BLaER1 (cell line): ENCODE measurements at regions not wholly inside any gene's neighbourhood (a gene's known extent, or its start where the extent isn't known, plus 50 kb on each side); places are given as distances from the start of the nearest gene placed in this dataset.
A peak's percentile ranks its signal among the peaks of the same experiment; 100 is the strongest.

Source experiments
- H3K27ac ChIP-seq: shearing (Covaris generic); formaldehyde crosslinking; 2 replicates; pipeline ENCODE4 v1.8.1; 2022
- H3K27me3 ChIP-seq: shearing (Covaris generic); formaldehyde crosslinking; 2 replicates; pipeline ENCODE4 v1.8.1; 2022
- H3K36me3 ChIP-seq: shearing (Covaris generic); formaldehyde crosslinking; 2 replicates; pipeline ENCODE4 v1.8.1; 2022
- H3K4me1 ChIP-seq: shearing (Covaris generic); formaldehyde crosslinking; 2 replicates; pipeline ENCODE4 v1.8.1; 2022
- H3K4me2 ChIP-seq: shearing (Covaris generic); formaldehyde crosslinking; 2 replicates; pipeline ENCODE4 v1.8.1; 2022
- H3K4me3 ChIP-seq: shearing (Covaris generic); formaldehyde crosslinking; 2 replicates; pipeline ENCODE4 v1.8.1; 2022
- H3K9ac ChIP-seq: shearing (Covaris generic); formaldehyde crosslinking; 2 replicates; pipeline ENCODE4 v1.8.1; 2022
- H3K9me3 ChIP-seq: shearing (Covaris generic); formaldehyde crosslinking; 2 replicates; pipeline ENCODE4 v1.8.1; 2022
- H4K20me1 ChIP-seq: shearing (Covaris generic); formaldehyde crosslinking; 2 replicates; pipeline ENCODE4 v1.8.1; 2022
- Cebpa-rat ChIP-seq: shearing (Covaris generic); IDR thresholded peaks from 2 replicates; pipeline ENCODE4 v1.8.1; 2022

DNA sequence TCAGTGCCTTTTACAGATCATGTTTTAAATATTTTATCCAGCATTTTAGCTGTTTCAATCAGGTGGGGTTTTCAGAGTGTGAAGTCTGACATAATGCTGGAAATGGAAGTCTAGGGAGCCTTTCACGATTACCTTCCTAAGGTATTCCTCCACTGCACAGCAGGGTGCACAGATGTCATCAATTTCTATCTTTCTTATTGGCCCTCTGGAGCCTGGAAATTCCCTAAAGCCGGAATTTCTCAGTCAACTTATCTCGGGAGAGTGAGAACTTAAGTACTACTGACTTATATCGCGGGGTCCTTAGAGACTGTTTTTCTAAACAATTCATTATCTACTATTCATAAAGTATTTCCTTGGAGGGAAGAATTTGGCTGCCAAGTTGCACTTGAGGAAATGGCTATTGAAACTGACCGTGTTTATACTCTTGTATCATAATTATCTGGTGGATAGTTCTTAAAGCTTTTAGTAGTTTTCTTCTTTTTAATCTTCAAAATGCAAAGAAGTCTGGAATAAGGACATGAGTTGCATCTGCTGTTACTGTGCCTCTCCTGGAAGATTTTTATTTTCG, 311.8 kb upstream of the B3GALT2 start:
- H3K4me3 ChIP-seq, result no peak overlapping the region
- no peaks in the 10 kb centered on the region for H3K4me1 ChIP-seq
- H3K27ac ChIP-seq, result no peak overlapping the region
- H3K36me3 ChIP-seq, result no peaks in the 10 kb centered on the region
- TF ChIP-seq Cebpa-rat, result no peak
- H4K20me1 ChIP-seq, result no peaks in the 10 kb centered on the region
- H3K9ac ChIP-seq, result no peak overlapping the region
- no peaks in the 10 kb centered on the region for H3K9me3 ChIP-seq
- no peak overlapping the region for H3K4me2 ChIP-seq
- no peaks in the 10 kb centered on the region for H3K27me3 ChIP-seq

DNA sequence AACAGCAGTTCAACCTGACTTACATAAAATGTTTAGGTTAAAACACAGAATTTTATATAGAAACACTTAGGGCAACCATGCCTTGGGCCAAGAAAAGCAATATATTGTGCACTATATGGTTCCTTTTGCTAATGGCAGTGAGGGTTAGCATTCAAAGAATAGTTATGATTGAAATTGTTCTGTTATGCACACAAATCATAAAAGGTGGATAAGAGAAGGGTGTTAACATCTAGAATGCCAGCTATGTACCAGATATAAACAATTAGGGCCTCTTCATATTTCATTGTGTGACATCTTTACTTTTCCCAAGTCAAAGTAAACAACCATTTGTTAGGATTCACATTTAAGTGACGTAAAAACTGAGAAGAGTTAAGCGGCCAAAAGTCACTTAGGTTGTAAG, 308.0 kb upstream of the B3GALT2 start:
- H3K4me1 ChIP-seq, result no peaks in the 10 kb centered on the region
- H3K9me3 ChIP-seq, result no peaks in the 10 kb centered on the region
- no peaks in the 10 kb centered on the region for H3K27me3 ChIP-seq
- no peak overlapping the region for H3K4me3 ChIP-seq
- no peak overlapping the region for H3K9ac ChIP-seq
- H3K4me2 ChIP-seq, result no peak overlapping the region
- TF ChIP-seq Cebpa-rat, result no peak
- H3K27ac ChIP-seq, result no peak overlapping the region
- H4K20me1 ChIP-seq, result no peaks in the 10 kb centered on the region
- no peaks in the 10 kb centered on the region for H3K36me3 ChIP-seq

DNA sequence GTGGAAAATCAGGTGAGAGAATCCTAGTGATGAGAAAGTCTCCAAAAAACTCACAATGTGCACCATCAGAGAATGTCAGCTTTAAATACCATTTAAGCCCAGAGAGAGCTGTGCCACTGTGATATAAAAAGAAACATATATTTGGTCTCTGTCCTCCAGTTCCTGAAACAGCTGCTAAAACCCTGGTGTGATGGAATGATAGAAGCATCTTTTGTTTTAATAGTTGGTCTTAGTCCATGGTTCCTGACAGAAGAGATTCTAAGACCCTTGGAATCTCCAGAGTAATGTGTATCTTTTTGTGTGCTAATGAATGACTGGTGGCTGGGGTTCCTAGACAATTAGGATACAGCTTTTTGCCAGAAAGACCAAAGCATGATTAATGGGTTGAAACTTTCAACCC, 302.8 kb upstream of the B3GALT2 start:
- TF ChIP-seq Cebpa-rat, result no peak
- no peaks in the 10 kb centered on the region for H4K20me1 ChIP-seq
- no peaks in the 10 kb centered on the region for H3K36me3 ChIP-seq
- H3K9ac ChIP-seq, result no peak overlapping the region
- H3K27ac ChIP-seq, result no peak overlapping the region
- no peak overlapping the region for H3K4me2 ChIP-seq
- no peaks in the 10 kb centered on the region for H3K27me3 ChIP-seq
- H3K4me1 ChIP-seq, result no peaks in the 10 kb centered on the region
- no peaks in the 10 kb centered on the region for H3K9me3 ChIP-seq
- no peak overlapping the region for H3K4me3 ChIP-seq

DNA sequence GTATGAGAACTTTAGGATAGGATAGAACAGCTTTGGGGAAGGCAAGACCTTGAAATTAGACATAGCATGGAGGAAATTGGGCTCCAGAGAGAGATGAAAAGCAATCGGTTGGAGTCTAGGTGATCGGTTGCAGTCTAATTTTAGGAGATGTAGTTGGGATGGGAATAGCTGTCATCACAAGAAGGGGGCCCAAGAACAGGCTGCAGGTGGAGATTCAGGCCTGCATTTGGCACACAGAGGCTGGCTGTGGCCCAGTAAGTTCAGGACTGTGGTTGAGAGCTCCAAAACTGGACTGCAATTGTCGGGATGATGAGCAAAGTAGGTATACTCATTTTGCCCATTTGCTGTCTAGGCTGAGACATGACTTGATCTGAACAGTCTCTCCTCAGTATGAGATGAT, 301.3 kb upstream of the B3GALT2 start:
- H3K9me3 ChIP-seq, result no peaks in the 10 kb centered on the region

DNA sequence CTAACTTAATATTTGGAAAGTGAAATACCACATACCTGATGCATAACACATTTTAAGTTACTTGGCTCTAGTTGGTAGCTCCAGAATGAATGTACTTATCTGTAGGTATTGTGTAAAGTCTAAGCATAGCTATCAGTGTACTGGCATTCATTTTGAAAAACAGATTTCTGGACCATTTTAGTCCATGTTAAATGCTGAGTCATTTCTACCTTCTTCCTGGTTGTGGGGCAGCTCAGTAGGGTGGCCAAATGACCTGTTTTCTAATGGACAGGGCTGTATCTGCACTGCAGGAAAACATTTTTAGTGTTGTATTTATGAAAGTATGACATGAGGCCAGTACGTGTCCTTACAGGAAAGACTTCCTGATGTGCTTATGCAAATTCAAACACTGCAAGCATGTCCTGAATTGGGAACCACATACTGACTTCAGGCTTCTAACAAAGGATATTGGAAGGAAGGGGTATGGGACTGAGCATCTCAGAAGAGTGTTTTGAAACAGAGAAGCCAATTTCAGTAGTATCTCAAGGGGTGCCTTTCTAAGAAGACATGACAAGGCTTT, 300.3 kb upstream of the B3GALT2 start:
- Histone ChIP-seq H3K4me2 (no peak overlapping the region), H3K27me3 (no peaks in the 10 kb centered on the region), H4K20me1 (no peaks in the 10 kb centered on the region), H3K36me3 (no peaks in the 10 kb centered on the region), H3K4me3 (no peak overlapping the region), H3K4me1 (no peaks in the 10 kb centered on the region), H3K27ac (no peak overlapping the region), H3K9ac (no peak overlapping the region), H3K9me3 (no peaks in the 10 kb centered on the region)
- TF ChIP-seq Cebpa-rat, result no peak

More for the DNA sequence above, 301.3 kb upstream of the B3GALT2 start:
- Histone ChIP-seq H4K20me1 (no peaks in the 10 kb centered on the region), H3K9ac (no peak overlapping the region), H3K36me3 (no peaks in the 10 kb centered on the region), H3K27me3 (no peaks in the 10 kb centered on the region), H3K4me3 (no peak overlapping the region), H3K4me2 (no peak overlapping the region), H3K27ac (no peak overlapping the region), H3K4me1 (no peaks in the 10 kb centered on the region)
- no peak for TF ChIP-seq Cebpa-rat

DNA sequence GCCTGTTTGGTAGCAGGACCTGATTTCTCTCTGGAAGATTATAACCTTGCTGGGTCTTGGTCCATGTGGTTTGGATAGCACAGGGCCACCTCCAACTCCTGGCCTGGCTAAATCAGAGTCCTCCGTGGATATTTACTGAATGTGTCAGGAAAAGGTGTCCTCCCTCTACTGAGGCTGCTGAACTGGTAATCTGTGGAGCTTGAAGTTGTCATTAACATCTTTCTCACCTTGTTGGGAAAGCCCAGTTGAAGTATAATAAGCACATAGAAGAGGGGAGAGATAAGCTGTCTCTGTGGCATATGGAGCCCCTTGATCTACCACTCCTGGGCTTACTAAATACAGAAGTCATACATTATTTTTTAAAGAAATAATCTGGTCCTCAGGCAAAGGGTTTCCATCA, 294.3 kb upstream of the B3GALT2 start:
- no peak for TF ChIP-seq Cebpa-rat
- no peaks in the 10 kb centered on the region for H3K36me3 ChIP-seq
- H3K9me3 ChIP-seq, result no peaks in the 10 kb centered on the region
- no peaks in the 10 kb centered on the region for H4K20me1 ChIP-seq
- peaks cover 7% of the 10 kb centered on the region for H3K4me1 ChIP-seq
- H3K4me3 ChIP-seq, result no peak overlapping the region
- H3K9ac ChIP-seq, result no peak overlapping the region
- no peak overlapping the region for H3K4me2 ChIP-seq
- H3K27ac ChIP-seq, result no peak overlapping the region
- H3K27me3 ChIP-seq, result no peaks in the 10 kb centered on the region

DNA sequence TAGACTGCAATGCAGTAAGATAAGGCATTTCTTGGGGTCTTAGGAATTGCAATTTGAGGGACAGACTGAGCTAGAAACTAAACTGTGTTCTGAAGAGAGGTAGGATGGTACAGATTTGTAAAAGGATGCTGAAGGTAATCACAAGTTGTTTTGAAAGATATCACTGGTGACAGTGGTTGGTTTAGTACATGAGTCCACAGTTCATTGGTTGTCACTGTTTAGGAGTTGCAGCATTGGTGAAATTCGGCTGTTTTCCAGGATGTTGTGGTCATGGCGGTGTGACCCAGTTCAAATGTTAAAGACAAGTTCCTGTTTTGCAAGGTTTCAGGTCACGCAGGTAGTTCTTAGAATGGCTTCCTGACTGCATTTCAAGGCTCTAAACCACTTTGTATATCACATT, 292.8 kb upstream of the B3GALT2 start:
- Histone ChIP-seq H4K20me1 (no peaks in the 10 kb centered on the region), H3K36me3 (no peaks in the 10 kb centered on the region), H3K27ac (no peak overlapping the region), H3K4me1 (peaks cover 7% of the 10 kb centered on the region), H3K4me3 (no peak overlapping the region), H3K4me2 (peak overlapping the region; percentile 14; the same call in 1 of the 2 replicates), H3K9me3 (no peaks in the 10 kb centered on the region), H3K27me3 (no peaks in the 10 kb centered on the region), H3K9ac (no peak overlapping the region)
- no peak for TF ChIP-seq Cebpa-rat

DNA sequence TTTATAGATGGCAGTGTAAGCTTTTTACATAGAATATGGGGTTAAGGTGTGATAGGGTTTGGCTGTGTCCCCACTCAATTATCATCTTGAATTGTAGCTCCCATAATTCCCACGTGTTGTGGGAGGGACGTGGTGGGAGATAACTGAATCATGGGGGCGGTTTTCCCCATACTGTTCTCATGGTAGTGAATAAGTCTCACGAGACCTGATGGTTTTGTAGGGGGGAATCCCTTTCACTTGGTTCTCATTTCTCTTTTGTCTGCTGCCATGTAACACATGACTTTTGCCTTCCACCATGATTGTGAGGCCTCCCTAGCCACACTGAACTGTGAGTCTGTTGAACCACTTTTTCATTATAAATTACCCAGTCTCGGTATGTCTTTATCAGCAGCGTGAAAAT, 290.3 kb upstream of the B3GALT2 start:
- no peaks in the 10 kb centered on the region for H4K20me1 ChIP-seq
- TF ChIP-seq Cebpa-rat, result no peak
- no peaks in the 10 kb centered on the region for H3K36me3 ChIP-seq
- H3K9me3 ChIP-seq, result no peaks in the 10 kb centered on the region
- no peaks in the 10 kb centered on the region for H3K27me3 ChIP-seq
- no peak overlapping the region for H3K9ac ChIP-seq
- no peak overlapping the region for H3K4me3 ChIP-seq
- no peak overlapping the region for H3K27ac ChIP-seq
- H3K4me2 ChIP-seq, result no peak overlapping the region
- peaks cover 7% of the 10 kb centered on the region for H3K4me1 ChIP-seq

DNA sequence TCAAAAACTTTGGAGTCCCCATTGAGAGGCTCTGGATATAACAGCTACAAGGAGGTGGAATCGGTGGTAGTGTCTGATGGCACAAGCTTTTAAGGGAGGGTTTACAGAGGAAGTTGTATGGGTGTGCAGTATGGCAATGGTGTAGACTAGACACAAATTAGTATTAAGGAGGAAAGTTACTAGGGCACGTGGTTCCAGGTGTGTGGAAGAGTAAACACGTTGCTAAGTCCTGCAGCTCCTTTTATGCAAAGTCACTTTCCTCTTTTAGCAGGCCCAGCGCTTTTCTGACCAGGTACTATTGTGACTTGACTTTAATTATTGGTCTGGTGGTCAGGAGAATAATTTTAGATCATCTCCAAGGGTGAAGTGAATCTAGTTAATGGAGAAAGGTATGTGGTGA, 287.5 kb upstream of the B3GALT2 start:
- Histone ChIP-seq H3K4me3 (no peak overlapping the region), H3K4me1 (peaks cover 2% of the 10 kb centered on the region)

DNA sequence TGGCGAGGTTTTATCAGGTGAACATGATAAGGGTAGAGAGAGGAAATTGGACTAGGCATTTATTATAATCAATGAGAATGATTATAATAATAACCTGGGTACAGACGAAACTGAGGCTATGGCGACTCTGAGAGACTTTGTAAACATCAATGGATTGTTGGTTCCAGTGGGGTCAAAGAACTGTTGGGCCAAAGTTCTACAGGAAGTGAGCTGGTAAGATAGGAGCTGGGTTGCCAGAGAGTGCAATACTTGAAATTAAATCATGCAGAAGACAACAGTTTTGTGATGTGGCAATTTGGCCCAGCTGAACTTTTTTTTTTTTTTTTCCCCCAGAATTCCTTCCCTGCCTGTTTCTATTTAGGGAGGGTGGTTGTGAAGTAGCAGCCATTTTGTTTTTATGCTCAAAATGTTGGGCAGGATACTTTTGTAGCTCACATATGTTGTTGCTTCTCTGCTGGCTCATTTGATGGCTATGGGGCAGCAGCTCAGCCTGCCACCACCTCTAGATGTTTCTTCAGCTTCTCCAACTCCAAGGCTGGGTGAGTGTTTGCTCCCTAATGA, 286.5 kb upstream of the B3GALT2 start:
- Histone ChIP-seq H3K9me3 (no peaks in the 10 kb centered on the region), H3K36me3 (no peaks in the 10 kb centered on the region), H3K27ac (no peak overlapping the region), H3K27me3 (no peaks in the 10 kb centered on the region), H3K9ac (no peak overlapping the region), H3K4me1 (no peaks in the 10 kb centered on the region), H4K20me1 (no peaks in the 10 kb centered on the region), H3K4me3 (no peak overlapping the region), H3K4me2 (no peak overlapping the region)
- TF ChIP-seq Cebpa-rat, result no peak

More for the DNA sequence above, 287.5 kb upstream of the B3GALT2 start:
- Histone ChIP-seq H3K27ac (no peak overlapping the region), H4K20me1 (no peaks in the 10 kb centered on the region), H3K9ac (no peak overlapping the region), H3K9me3 (no peaks in the 10 kb centered on the region), H3K27me3 (no peaks in the 10 kb centered on the region), H3K4me2 (no peak overlapping the region), H3K36me3 (no peaks in the 10 kb centered on the region)
- TF ChIP-seq Cebpa-rat, result no peak
